GM21381 (cell line): ENCODE measurements at regions not wholly inside any gene's neighbourhood (a gene's known extent, or its start where the extent isn't known, plus 50 kb on each side); places are given as distances from the start of the nearest gene placed in this dataset.

Source experiments
- ATAC-seq: cut with Tn5 transposase; IDR thresholded peaks from one replicate; pipeline ENCODE4 v1.9.1; 2021; ENCODE audit warnings: mild to moderate bottlenecking, moderate library complexity; ENCODE audit not compliant: unreplicated experiment

DNA sequence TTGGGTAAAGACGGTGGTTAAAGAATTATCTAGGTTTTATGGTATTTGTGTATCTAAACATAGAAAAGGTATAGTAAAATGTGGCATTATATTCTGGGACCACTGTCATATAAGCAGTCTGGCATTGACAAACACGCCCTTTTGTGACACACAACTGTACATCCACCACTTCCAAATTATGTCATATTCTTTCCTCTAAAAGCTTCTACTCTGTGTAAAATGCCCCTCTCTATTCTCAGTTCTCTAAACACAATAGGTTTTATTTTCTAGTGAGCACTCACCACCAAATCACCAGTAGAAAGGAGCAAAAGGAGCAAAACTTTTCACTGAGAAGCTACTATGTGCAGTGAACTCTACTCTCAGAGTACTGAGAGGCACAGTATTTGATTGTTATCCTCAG, 88.1 kb upstream of the PIEZO2 start:
- ATAC-seq = no peak

GRCh38 chr18:11237066-11237465, 87.7 kb upstream of the PIEZO2 start:
- no peak for ATAC-seq

- ATAC-seq = no peak
These were observed 74.8 kb upstream of the PIEZO2 start for GRCh38 chr18:11224153-11224552.

- ATAC-seq = no peak
These were observed 70.2 kb upstream of the PIEZO2 start for GRCh38 chr18:11219571-11219970.

GRCh38 chr18:11215216-11215615, 65.8 kb upstream of the PIEZO2 start:
- ATAC-seq = no peak

- no peak for ATAC-seq
These were observed 54.7 kb upstream of the PIEZO2 start for GRCh38 chr18:11204020-11204419.

GRCh38 chr18:11199477-11199876, 50.1 kb upstream of the PIEZO2 start:
- ATAC-seq = no peak
